Caco-2 (cell line): ENCODE measurements at regions not wholly inside any gene's neighbourhood (a gene's known extent, or its start where the extent isn't known, plus 50 kb on each side); places are given as distances from the start of the nearest gene placed in this dataset.

Experiments used
- BruUV-seq: library from RNA; stranded (reverse); fragments of 400-500 nt; replicated peaks from 2 replicates; lab custom pipeline; 2021; lab: Mats Ljungman, UMichigan
- CTCF ChIA-PET: fragments of 300-600 bp; sonication (Branson Sonifier 250); formaldehyde crosslinking; loops from one replicate; lab custom pipeline; 2022; ENCODE audit warnings: antibody characterized with exemption; lab: Charles Lee
- POLR2A ChIA-PET: fragments of 300-600 bp; sonication (Branson Sonifier 250); formaldehyde crosslinking; loops from one replicate; lab custom pipeline; 2022; ENCODE audit warnings: antibody characterized with exemption; lab: Charles Lee
- DNase-seq, 2 experiments: peaks; one replicate each; pipeline versions ENCODE4 v3.0.0 to v3.0.0-alpha.2; 2020 to 2022
- H3K27me3 ChIP-seq: replicated peaks from 2 replicates; pipeline ENCODE4 v1.6.0; 2011; ENCODE audit warnings: low read length; ENCODE audit not compliant: control insufficient read depth, insufficient read depth
- H3K36me3 ChIP-seq: 2 replicates; pipeline ENCODE4 v1.5.1; 2011; ENCODE audit warnings: low read length; ENCODE audit not compliant: control insufficient read depth, insufficient read depth
- H3K4me1 ChIP-seq: fragments of 250-450 bp; sonication (Bioruptor Pico); 2 replicates; pipeline ENCODE4 v1.5.1; 2020; ENCODE audit warnings: mild to moderate bottlenecking
- H3K4me3 ChIP-seq: 2 replicates; pipeline ENCODE4 v1.5.1; 2011; ENCODE audit warnings: low read depth, mild to moderate bottlenecking, control low read depth, low read length
- H3K9me3 ChIP-seq: fragments of 250-450 bp; sonication (Bioruptor Pico); 2 replicates; pipeline ENCODE4 v1.5.1; 2020; ENCODE audit warnings: mild to moderate bottlenecking, moderate library complexity
- H3K27ac Mint-ChIP-seq: one replicate; pipeline ENCODE4 v1.8.0; 2022; ENCODE audit warnings: mixed read lengths; ENCODE audit not compliant: unreplicated experiment
- H3K27me3 Mint-ChIP-seq: one replicate; pipeline ENCODE4 v1.8.0; 2022; ENCODE audit warnings: mixed read lengths; ENCODE audit not compliant: insufficient read depth, unreplicated experiment
- H3K36me3 Mint-ChIP-seq: one replicate; pipeline ENCODE4 v1.8.0; 2022; ENCODE audit warnings: mild to moderate bottlenecking, mixed read lengths; ENCODE audit not compliant: insufficient read depth, unreplicated experiment
- H3K4me1 Mint-ChIP-seq: one replicate; pipeline ENCODE4 v1.8.0; 2022; ENCODE audit warnings: low read depth, mixed read lengths; ENCODE audit not compliant: unreplicated experiment
- H3K4me3 Mint-ChIP-seq: one replicate; pipeline ENCODE4 v1.8.0; 2022; ENCODE audit warnings: mild to moderate bottlenecking, moderate library complexity, mixed read lengths; ENCODE audit not compliant: unreplicated experiment
- H3K9me3 Mint-ChIP-seq: one replicate; pipeline ENCODE4 v1.8.0; 2022; ENCODE audit warnings: mixed read lengths; ENCODE audit not compliant: unreplicated experiment
- CTCF ChIP-seq, 2 experiments: fragments of 200-600 bp in 1 of 2; IDR thresholded peaks; 1 replicate in 1 of 2; 2 replicates in 1 of 2; pipeline versions ENCODE4 v1.5.1 to v1.8.0; 2011 to 2022; ENCODE audit warnings: antibody characterized with exemption in 1 of 2, control low read depth in 1 of 2, inconsistent platforms in 1 of 2, low read depth in 1 of 2, low read length in 1 of 2, mild to moderate bottlenecking in 1 of 2, moderate library complexity in 1 of 2; ENCODE audit not compliant: insufficient read depth in 1 of 2, severe bottlenecking in 1 of 2, unreplicated experiment in 1 of 2
- intact Hi-C: fragments of 100-400 bp; cut with micrococcal nuclease; formaldehyde crosslinking; loops from one replicate; pipeline ENCODE4 v1.10.0; 2022; ENCODE audit not compliant: unreplicated experiment

GRCh38 chr2:11987151-11987550 lies 240.7 kb downstream of the LPIN1 start:
- Mint-ChIP-seq H3K27me3 (peaks cover 29% of the 10 kb centered on the region), H3K9me3 (no peaks in the 10 kb centered on the region), H3K36me3 (no peaks in the 10 kb centered on the region), H3K4me1 (peaks cover 9% of the 10 kb centered on the region), H3K27ac (no peak overlapping the region), H3K4me3 (no peak overlapping the region)
- intact Hi-C loops: no loop called here
- H3K27me3 ChIP-seq: no peaks in the 10 kb centered on the region
- CTCF ChIA-PET: no interaction called here
- H3K4me1 ChIP-seq: no peaks in the 10 kb centered on the region
- POLR2A ChIA-PET: no interaction called here
- H3K36me3 ChIP-seq: no peaks in the 10 kb centered on the region
- no peak for DNase-seq
- no TSS peak for BruUV-seq
- no peaks in the 10 kb centered on the region for H3K9me3 ChIP-seq
- TF ChIP-seq CTCF (IDR thresholded peaks at IDR 0.05; ENCODE audit: insufficient read depth in 1 of 2, low read depth in 1 of 2, low read length in 1 of 2, severe bottlenecking in 1 of 2, unreplicated experiment in 1 of 2): no peak
- H3K4me3 ChIP-seq: no peak overlapping the region

- CTCF ChIA-PET: no interaction called here
- POLR2A ChIA-PET: no interaction called here
These were observed 242.4 kb downstream of the LPIN1 start for GRCh38 chr2:11988691-11989353.

GRCh38 chr2:11989354-11989703 lies 242.9 kb downstream of the LPIN1 start:
- Histone ChIP-seq H3K4me1 (no peaks in the 10 kb centered on the region), H3K27me3 (no peaks in the 10 kb centered on the region), H3K4me3 (no peak overlapping the region), H3K36me3 (no peaks in the 10 kb centered on the region), H3K9me3 (no peaks in the 10 kb centered on the region)
- no peak overlapping the region for H3K4me3 Mint-ChIP-seq
- no peaks in the 10 kb centered on the region for H3K36me3 Mint-ChIP-seq
- intact Hi-C loops: no loop called here
- ChIA-PET POLR2A (no interaction called here), CTCF (no interaction called here)
- H3K27ac Mint-ChIP-seq: no peak overlapping the region
- DNase-seq: no peak
- BruUV-seq: no TSS peak
- H3K27me3 Mint-ChIP-seq: peaks cover 23% of the 10 kb centered on the region
- TF ChIP-seq CTCF (IDR thresholded peaks at IDR 0.05; ENCODE audit: insufficient read depth in 1 of 2, low read depth in 1 of 2, low read length in 1 of 2, severe bottlenecking in 1 of 2, unreplicated experiment in 1 of 2): no peak
- H3K9me3 Mint-ChIP-seq: no peaks in the 10 kb centered on the region
- H3K4me1 Mint-ChIP-seq: peaks cover 9% of the 10 kb centered on the region

More at GRCh38 chr2:11988691-11989353, 242.4 kb downstream of the LPIN1 start:
- Histone ChIP-seq H3K9me3 (no peaks in the 10 kb centered on the region), H3K36me3 (no peaks in the 10 kb centered on the region), H3K4me1 (no peaks in the 10 kb centered on the region), H3K4me3 (no peak overlapping the region), H3K27me3 (no peaks in the 10 kb centered on the region)
- BruUV-seq: no TSS peak
- intact Hi-C loops: no loop called here
- H3K4me1 Mint-ChIP-seq: peaks cover 9% of the 10 kb centered on the region
- no peak for DNase-seq
- H3K27ac Mint-ChIP-seq: no peak overlapping the region
- H3K4me3 Mint-ChIP-seq: no peak overlapping the region
- TF ChIP-seq CTCF (IDR thresholded peaks at IDR 0.05; ENCODE audit: insufficient read depth in 1 of 2, low read depth in 1 of 2, low read length in 1 of 2, severe bottlenecking in 1 of 2, unreplicated experiment in 1 of 2): no peak
- no peaks in the 10 kb centered on the region for H3K36me3 Mint-ChIP-seq
- H3K9me3 Mint-ChIP-seq: no peaks in the 10 kb centered on the region
- H3K27me3 Mint-ChIP-seq: peaks cover 24% of the 10 kb centered on the region
